Duodenal mucosa (tissue), 2 donors: ENCODE measurements at regions not wholly inside any gene's neighbourhood (a gene's known extent, or its start where the extent isn't known, plus 50 kb on each side); places are given as distances from the start of the nearest gene placed in this dataset.

Experiments used
- H3K27ac ChIP-seq: one replicate; pipeline ENCODE4 v1.7.0; 2013; ENCODE audit warnings: low read depth, low read length
- H3K27me3 ChIP-seq, 2 donors: one replicate each; pipeline ENCODE4 v1.7.0; 2013; ENCODE audit warnings: low read length in 2 of 2, control low read depth in 1 of 2; ENCODE audit not compliant: insufficient read depth in 2 of 2, control insufficient read depth in 1 of 2
- H3K36me3 ChIP-seq, 2 donors: one replicate each; pipeline ENCODE4 v1.7.0; 2013; ENCODE audit warnings: low read length in 2 of 2, control low read depth in 1 of 2; ENCODE audit not compliant: insufficient read depth in 2 of 2, control insufficient read depth in 1 of 2
- H3K4me1 ChIP-seq, 2 donors: one replicate each; pipeline ENCODE4 v1.7.0; 2013; ENCODE audit warnings: low read length in 2 of 2, control low read depth in 1 of 2; ENCODE audit not compliant: insufficient read depth in 2 of 2, control insufficient read depth in 1 of 2
- H3K4me3 ChIP-seq, 2 donors: one replicate each; pipeline ENCODE4 v1.7.0; 2013; ENCODE audit warnings: low read length in 2 of 2, low read depth in 1 of 2
- H3K9ac ChIP-seq, 2 donors: one replicate each; pipeline ENCODE4 v1.7.0; 2013; ENCODE audit warnings: low read length in 2 of 2, low read depth in 1 of 2
- H3K9me3 ChIP-seq, 2 donors: one replicate each; pipeline ENCODE4 v1.7.0; 2013; ENCODE audit warnings: low read length in 2 of 2, control low read depth in 1 of 2; ENCODE audit not compliant: control insufficient read depth in 1 of 2

DNA sequence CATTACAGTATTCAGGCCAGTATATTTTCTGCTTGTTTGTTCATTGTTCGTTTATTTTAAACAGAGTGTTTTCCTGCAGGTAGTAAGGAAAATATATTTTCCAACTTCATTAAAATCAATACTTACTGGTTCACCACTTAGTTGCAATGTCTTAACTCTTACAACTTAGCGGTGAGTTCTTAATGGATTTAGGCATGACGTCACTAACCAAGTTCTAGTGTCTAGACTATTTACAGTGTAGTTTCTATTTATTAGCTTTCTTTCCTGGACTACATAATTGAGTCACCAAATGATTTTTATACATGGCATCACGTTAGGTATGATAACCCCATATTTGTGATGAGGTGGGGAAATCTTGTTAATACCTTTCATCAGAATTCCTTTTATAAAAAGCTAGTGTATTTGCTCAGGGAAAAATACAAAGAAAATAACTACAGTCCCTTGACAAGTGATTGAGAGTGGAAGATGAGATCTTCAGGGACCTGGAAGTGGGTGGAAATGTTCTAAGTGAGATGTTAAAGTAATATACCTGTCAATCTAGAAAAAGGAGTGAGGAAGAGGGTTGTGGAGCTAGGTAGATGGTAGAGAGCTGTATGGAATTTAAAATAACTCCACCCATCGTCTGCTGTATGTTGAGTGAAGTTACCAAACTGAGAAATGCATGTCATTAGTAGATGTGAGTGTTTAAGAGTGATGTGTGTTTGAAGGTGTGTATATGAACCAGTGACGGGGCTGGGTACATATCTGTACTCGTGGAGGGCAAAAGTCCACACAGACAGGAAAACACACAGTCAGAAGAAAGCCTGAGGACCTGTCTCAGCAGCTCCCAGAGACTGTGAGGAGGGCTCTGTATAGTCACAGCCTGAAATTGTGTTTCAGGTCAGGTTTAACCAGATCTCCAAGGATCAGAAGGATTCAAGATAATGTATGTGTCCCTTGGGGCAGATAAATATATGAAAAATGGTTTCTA, 197.6 kb upstream of the ADAMTS5 start:
- no peaks in the 10 kb centered on the region for H3K4me1 ChIP-seq
- no peaks in the 10 kb centered on the region for H3K36me3 ChIP-seq

DNA sequence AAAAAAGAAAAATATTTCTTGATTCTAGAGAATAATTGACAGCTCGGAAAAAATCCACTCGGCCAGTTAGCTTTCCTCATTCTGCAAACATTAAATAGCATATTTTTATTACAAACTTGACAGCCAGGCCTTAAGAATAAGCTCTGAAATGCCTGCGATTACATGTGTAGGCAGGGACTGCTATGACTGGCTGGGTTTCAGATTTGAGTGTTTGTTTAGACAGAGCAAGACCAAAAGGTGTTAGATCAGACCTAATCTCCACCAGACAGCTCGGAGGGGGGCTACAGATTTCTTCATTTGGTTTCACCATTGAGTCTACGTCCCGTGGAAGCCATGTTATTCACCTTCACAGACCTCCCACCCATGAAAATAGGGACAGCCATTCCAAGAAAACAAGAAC, 192.1 kb upstream of the ADAMTS5 start:
- peaks cover 0 to 2% of the 10 kb centered on the region in 2 donors for H3K9me3 ChIP-seq
- no peaks in the 10 kb centered on the region for H3K27me3 ChIP-seq
- H3K4me1 ChIP-seq, result no peaks in the 10 kb centered on the region
- H3K4me3 ChIP-seq, result no peak overlapping the region
- H3K27ac ChIP-seq, result no peak overlapping the region
- H3K36me3 ChIP-seq, result no peaks in the 10 kb centered on the region
- no peak overlapping the region for H3K9ac ChIP-seq

More for the DNA sequence above, 197.6 kb upstream of the ADAMTS5 start:
- Histone ChIP-seq H3K9me3 (no peaks in the 10 kb centered on the region), H3K9ac (no peak overlapping the region), H3K27me3 (no peaks in the 10 kb centered on the region), H3K27ac (no peak overlapping the region), H3K4me3 (no peak overlapping the region)

DNA sequence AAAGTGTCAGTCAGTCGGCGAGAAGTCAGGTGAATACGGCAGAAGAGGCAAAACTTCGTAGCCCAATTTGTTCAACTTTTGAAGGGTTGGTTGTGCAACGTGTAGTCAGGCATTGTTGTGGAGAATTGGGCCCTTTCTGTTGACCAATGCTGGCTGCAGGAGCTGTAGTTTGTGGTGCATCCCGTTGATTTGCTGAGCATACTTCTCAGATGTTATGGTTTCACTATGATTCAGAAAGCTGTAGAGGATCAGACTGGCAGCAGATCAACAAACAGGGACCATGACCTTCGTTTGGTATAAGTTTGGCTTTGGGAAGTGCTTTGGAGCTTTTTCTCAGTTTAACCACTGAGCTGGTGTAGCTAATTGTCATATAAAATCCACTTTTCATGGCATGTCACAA, 190.2 kb upstream of the ADAMTS5 start:
- H3K9me3 ChIP-seq, result peaks cover 0 to 2% of the 10 kb centered on the region in 2 donors
- no peak overlapping the region for H3K9ac ChIP-seq
- no peak overlapping the region for H3K4me3 ChIP-seq
- no peaks in the 10 kb centered on the region for H3K36me3 ChIP-seq
- no peak overlapping the region for H3K27ac ChIP-seq
- H3K27me3 ChIP-seq, result no peaks in the 10 kb centered on the region
- no peaks in the 10 kb centered on the region for H3K4me1 ChIP-seq

DNA sequence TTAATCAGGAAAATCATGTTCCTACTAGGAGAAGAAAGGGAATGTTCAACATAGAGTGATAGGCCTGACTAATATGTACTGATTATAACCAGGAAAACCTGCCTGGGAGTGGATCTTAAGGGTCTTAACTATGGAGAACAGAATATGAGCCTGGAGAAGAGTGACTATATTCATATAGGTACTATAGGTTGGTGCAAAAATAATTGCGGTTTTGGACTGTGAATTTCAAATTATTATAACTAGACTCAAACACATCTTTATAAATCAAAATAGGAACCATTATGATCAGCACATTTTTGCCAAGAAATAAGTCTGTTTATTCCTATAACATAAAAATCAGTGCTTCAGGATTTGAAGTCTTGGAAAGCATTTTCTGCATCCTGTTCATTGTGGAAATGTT, 189.8 kb upstream of the ADAMTS5 start:
- no peaks in the 10 kb centered on the region for H3K36me3 ChIP-seq
- H3K4me3 ChIP-seq, result no peak overlapping the region
- H3K9ac ChIP-seq, result no peak overlapping the region
- H3K4me1 ChIP-seq, result no peaks in the 10 kb centered on the region
- H3K27ac ChIP-seq, result no peak overlapping the region
- peaks cover 0 to 2% of the 10 kb centered on the region in 2 donors for H3K9me3 ChIP-seq
- H3K27me3 ChIP-seq, result no peaks in the 10 kb centered on the region

- Histone ChIP-seq H3K4me3 (no peak overlapping the region), H3K9ac (no peak overlapping the region), H3K4me1 (no peaks in the 10 kb centered on the region), H3K27me3 (no peaks in the 10 kb centered on the region), H3K36me3 (no peaks in the 10 kb centered on the region), H3K27ac (no peak overlapping the region), H3K9me3 (peaks cover 0 to 2% of the 10 kb centered on the region in 2 donors)
Measured at GRCh38 chr21:27155130-27155500, 188.2 kb upstream of the ADAMTS5 start.

GRCh38 chr21:27154451-27155129, 187.7 kb upstream of the ADAMTS5 start:
- Histone ChIP-seq H3K9me3 (peaks cover 0 to 2% of the 10 kb centered on the region in 2 donors), H3K27me3 (no peaks in the 10 kb centered on the region), H3K4me1 (no peaks in the 10 kb centered on the region), H3K36me3 (no peaks in the 10 kb centered on the region), H3K27ac (no peak overlapping the region), H3K9ac (no peak overlapping the region), H3K4me3 (no peak overlapping the region)

DNA sequence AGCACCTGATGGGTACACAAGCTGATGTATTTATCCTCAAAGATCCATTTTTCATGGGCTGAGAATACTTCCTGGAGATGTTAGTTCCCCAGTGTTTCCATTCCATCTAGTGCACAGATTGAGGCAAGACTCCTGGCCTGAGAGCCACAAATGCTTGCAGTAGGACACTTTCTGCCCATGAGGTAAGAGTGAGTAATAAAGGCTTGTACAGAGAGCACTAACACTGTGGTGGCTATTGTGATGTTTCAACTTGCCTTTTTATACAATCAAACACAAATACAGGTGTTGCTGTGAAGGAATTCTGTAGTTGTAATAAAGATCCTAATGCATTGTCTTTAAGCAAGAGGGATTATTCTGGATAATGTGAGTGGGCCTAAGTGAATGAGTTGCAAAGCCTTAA, 186.1 kb upstream of the ADAMTS5 start:
- H3K36me3 ChIP-seq, result no peaks in the 10 kb centered on the region

DNA sequence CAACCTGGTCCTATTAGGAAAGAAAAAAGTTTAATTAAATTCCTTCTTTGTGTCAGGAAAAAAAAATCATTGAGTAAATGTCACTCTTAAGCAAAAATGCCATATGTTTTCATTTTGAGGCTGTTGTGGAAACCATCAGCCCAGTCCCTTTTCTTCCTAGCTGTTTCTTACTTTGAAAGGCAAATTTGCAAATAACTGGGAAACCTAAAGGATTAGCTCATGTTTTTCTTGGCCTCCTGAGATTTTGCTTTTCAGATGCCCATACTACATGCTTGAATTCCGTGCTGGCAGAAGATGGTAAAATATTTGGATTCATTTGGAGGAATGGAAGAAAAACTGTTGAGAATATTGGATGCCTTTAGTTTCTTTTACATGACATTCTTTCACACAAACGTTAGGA, 182.1 kb upstream of the ADAMTS5 start:
- H3K27ac ChIP-seq, result no peak overlapping the region
- H3K9me3 ChIP-seq, result no peaks in the 10 kb centered on the region
- H3K4me1 ChIP-seq, result no peaks in the 10 kb centered on the region
- no peaks in the 10 kb centered on the region for H3K36me3 ChIP-seq
- H3K4me3 ChIP-seq, result no peak overlapping the region
- H3K9ac ChIP-seq, result no peak overlapping the region
- no peaks in the 10 kb centered on the region for H3K27me3 ChIP-seq

More for the DNA sequence above, 186.1 kb upstream of the ADAMTS5 start:
- H3K9me3 ChIP-seq, result peaks cover 0 to 2% of the 10 kb centered on the region in 2 donors
- no peak overlapping the region for H3K27ac ChIP-seq
- no peak overlapping the region for H3K4me3 ChIP-seq
- no peaks in the 10 kb centered on the region for H3K27me3 ChIP-seq
- no peak overlapping the region for H3K9ac ChIP-seq
- no peaks in the 10 kb centered on the region for H3K4me1 ChIP-seq

DNA sequence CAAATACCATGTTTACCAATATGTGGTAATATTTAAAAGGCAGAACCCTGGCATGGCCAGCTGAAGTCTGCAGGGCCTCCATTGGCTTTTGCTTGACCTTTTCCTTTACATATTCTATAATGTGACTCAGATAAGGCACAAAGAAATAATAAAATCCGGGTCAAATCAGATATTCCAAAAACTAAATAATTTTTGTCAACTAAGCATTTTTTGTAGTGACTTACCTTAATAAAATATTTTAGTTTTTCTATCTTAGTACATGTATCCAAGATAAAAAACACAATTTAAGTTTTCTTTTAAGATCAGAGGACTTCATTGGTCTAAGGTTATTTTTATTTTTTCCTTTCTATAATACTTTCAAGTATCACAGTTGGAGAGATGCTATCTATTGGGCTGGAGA, 179.4 kb upstream of the ADAMTS5 start:
- Histone ChIP-seq H3K4me3 (no peak overlapping the region), H3K9me3 (no peaks in the 10 kb centered on the region), H3K9ac (no peak overlapping the region), H3K36me3 (no peaks in the 10 kb centered on the region), H3K4me1 (no peaks in the 10 kb centered on the region), H3K27me3 (no peaks in the 10 kb centered on the region), H3K27ac (no peak overlapping the region)

DNA sequence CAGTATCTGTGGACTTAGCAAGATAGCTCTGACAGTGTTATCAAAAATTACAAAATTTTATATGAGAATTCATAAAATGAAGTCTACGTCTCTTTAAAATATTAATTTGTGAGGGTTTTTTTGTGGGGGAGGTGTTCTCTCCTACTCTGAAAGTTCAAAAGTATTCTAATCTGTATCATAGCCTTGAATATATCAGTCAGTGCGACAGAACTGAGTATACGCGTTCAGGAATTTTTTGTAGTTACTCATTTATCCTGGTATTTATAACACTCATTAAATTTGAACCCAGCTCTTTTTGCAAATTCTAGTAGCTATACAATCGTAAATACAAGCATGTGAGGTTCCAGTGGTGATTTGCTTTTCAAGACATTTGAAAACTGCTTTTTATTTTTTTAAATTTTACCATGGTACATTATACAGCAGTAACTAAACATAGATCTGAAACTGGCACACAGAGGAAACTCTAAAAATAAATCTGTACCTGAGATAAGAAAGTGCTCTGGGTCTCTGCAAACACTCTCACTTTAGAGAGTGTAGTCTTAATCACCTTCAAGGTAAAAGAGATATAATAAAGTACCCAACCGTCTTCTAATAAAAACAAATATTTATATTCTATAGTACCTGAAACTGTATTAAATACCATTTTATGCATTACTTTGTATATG, 178.4 kb upstream of the ADAMTS5 start:
- Histone ChIP-seq H3K36me3 (no peaks in the 10 kb centered on the region), H3K9ac (no peak overlapping the region), H3K27ac (no peak overlapping the region), H3K27me3 (no peaks in the 10 kb centered on the region), H3K4me3 (no peak overlapping the region), H3K9me3 (peaks cover 0 to 6% of the 10 kb centered on the region in 2 donors), H3K4me1 (no peaks in the 10 kb centered on the region)
